ENCODE measurements at regions not wholly inside any gene's neighbourhood (a gene's known extent, or its start where the extent isn't known, plus 50 kb on each side); places are given as distances from the start of the nearest gene placed in this dataset.
A peak's percentile ranks its signal among the peaks of the same experiment; 100 is the strongest.
"Not testable (repeated sequence)": the region's sequence is repeated elsewhere in the genome, so short reads cannot be mapped to it uniquely, and the experiment has no call there.

GRCh38 chr20:12129532-12129931 lies 211.8 kb downstream of the BTBD3 start:
- H3K27ac ChIP-seq (ENCODE audit: insufficient read length, low read depth, low read length); H4K20me1 ChIP-seq (ENCODE audit: control insufficient read depth, insufficient read depth, insufficient read length); H2BK5ac ChIP-seq (ENCODE audit: insufficient read length, low read length); H2AFZ ChIP-seq (ENCODE audit: low read length); H3K9me3 ChIP-seq (ENCODE audit: control insufficient read depth, low read depth, low read length); H3K4ac ChIP-seq (ENCODE audit: low read depth, low read length); H3K4me1 ChIP-seq (ENCODE audit: insufficient read depth, low read length); H3K4me1 Mint-ChIP-seq; H3K23me2 ChIP-seq (ENCODE audit: insufficient read length, low read depth, low read length, poor library complexity, severe bottlenecking); H3K14ac ChIP-seq (ENCODE audit: insufficient read depth, low read length); H4K91ac ChIP-seq (ENCODE audit: insufficient read length, low read depth, low read length); H2BK12ac ChIP-seq (ENCODE audit: insufficient read length, low read depth, low read length); H3K79me1 ChIP-seq (ENCODE audit: insufficient read depth, low read depth, low read length, poor library complexity, severe bottlenecking); H3K23ac ChIP-seq (ENCODE audit: insufficient read length, low read depth, low read length); H2BK20ac ChIP-seq (ENCODE audit: low read depth, low read length, poor library complexity, severe bottlenecking); H3K79me2 ChIP-seq (ENCODE audit: insufficient read depth, low read length); H4K5ac ChIP-seq (ENCODE audit: insufficient read length, low read depth, low read length); H3K27me3 ChIP-seq (ENCODE audit: insufficient read depth, low read length); DNase-seq; H3K56ac ChIP-seq (ENCODE audit: insufficient read length, low read depth, low read length); H3K27me3 Mint-ChIP-seq (ENCODE audit: low read depth); H2BK15ac ChIP-seq (ENCODE audit: low read depth, low read length); H3T11ph ChIP-seq (ENCODE audit: low read length); H2BK120ac ChIP-seq (ENCODE audit: low read depth, low read length, poor library complexity, severe bottlenecking); H3K36me3 Mint-ChIP-seq (ENCODE audit: insufficient read depth in 1 of 3, low read depth in 3 of 3); H3K18ac ChIP-seq (ENCODE audit: insufficient read length, low read depth, low read length); H3K9ac ChIP-seq (ENCODE audit: extremely low read depth, insufficient read length, low read length); H4K8ac ChIP-seq (replicated peaks; ENCODE audit: insufficient read length, low read depth, low read length); H3K9me3 Mint-ChIP-seq; H3K4me2 ChIP-seq (ENCODE audit: insufficient read depth, insufficient read length, low read length); H2AK5ac ChIP-seq (ENCODE audit: insufficient read length, low read length): not testable (repeated sequence)
- peak overlapping the region; percentile 45 to 53; a peak in 4 of 5 replicates for H3K4me3 Mint-ChIP-seq
- peak overlapping the region in 2 of 3 experiments; percentile 94 to 95; a peak in 4 of 7 replicates for H3K27ac Mint-ChIP-seq
- WGBS (ENCODE audit: extremely low coverage, insufficient read length, low lambda C conversion rate) = no CpG with 5 or more reads among the region's 10 CpGs
